GM23248 (cell line): ENCODE measurements at regions not wholly inside any gene's neighbourhood (a gene's known extent, or its start where the extent isn't known, plus 50 kb on each side); places are given as distances from the start of the nearest gene placed in this dataset.
A peak's percentile ranks its signal among the peaks of the same experiment; 100 is the strongest.
"Not testable (repeated sequence)": the region's sequence is repeated elsewhere in the genome, so short reads cannot be mapped to it uniquely, and the experiment has no call there.

Experiments used
- DNase-seq: peaks from one replicate; pipeline ENCODE4 v3.0.0-alpha.2; 2015
- H2AFZ ChIP-seq: fragments of 200-600 bp; sonication (generic); 2 replicates; pipeline ENCODE4 v1.6.1; 2016; ENCODE audit warnings: antibody characterized with exemption
- H3F3A ChIP-seq: fragments of 200-600 bp; sonication (generic); 2 replicates; pipeline ENCODE4 v1.6.1; 2016; ENCODE audit warnings: mild to moderate bottlenecking, antibody characterized with exemption, mixed run types; ENCODE audit not compliant: insufficient read depth
- H3K27ac ChIP-seq: fragments of 200-600 bp; sonication (generic); 2 replicates; pipeline ENCODE4 v1.5.1; 2016; ENCODE audit warnings: mild to moderate bottlenecking
- H3K27me3 ChIP-seq: fragments of 200-600 bp; sonication (generic); replicated peaks from 2 replicates; pipeline ENCODE4 v1.6.1; 2016; ENCODE audit warnings: mild to moderate bottlenecking; ENCODE audit not compliant: insufficient read depth
- H3K36me3 ChIP-seq: fragments of 200-600 bp; sonication (generic); 2 replicates; pipeline ENCODE4 v1.6.1; 2016; ENCODE audit warnings: low read depth, mild to moderate bottlenecking
- H3K4me1 ChIP-seq: fragments of 200-600 bp; sonication (generic); 2 replicates; pipeline ENCODE4 v1.6.1; 2016; ENCODE audit warnings: mild to moderate bottlenecking; ENCODE audit not compliant: insufficient read depth
- H3K4me2 ChIP-seq: fragments of 200-600 bp; sonication (generic); one replicate; pipeline ENCODE4 v1.6.1; 2016; ENCODE audit warnings: mild to moderate bottlenecking; ENCODE audit not compliant: unreplicated experiment
- H3K4me3 ChIP-seq: fragments of 200-600 bp; sonication (generic); 2 replicates; pipeline ENCODE4 v1.5.1; 2016; ENCODE audit warnings: mild to moderate bottlenecking
- H3K79me2 ChIP-seq: fragments of 200-600 bp; sonication (generic); 2 replicates; pipeline ENCODE4 v1.6.1; 2016; ENCODE audit warnings: mild to moderate bottlenecking; ENCODE audit not compliant: insufficient read depth
- H3K9ac ChIP-seq: fragments of 200-600 bp; sonication (generic); 2 replicates; pipeline ENCODE4 v1.6.1; 2016; ENCODE audit warnings: mild to moderate bottlenecking
- H3K9me2 ChIP-seq: fragments of 200-600 bp; sonication (generic); 2 replicates; pipeline ENCODE4 v1.6.1; 2016; ENCODE audit warnings: mixed run types, mild to moderate bottlenecking, moderate library complexity; ENCODE audit not compliant: insufficient read depth
- H3K9me3 ChIP-seq: fragments of 200-600 bp; sonication (generic); one replicate; pipeline ENCODE4 v1.6.1; 2017; ENCODE audit warnings: low read depth
- H4K20me1 ChIP-seq: fragments of 200-600 bp; sonication (generic); 2 replicates; pipeline ENCODE4 v1.6.0; 2016; ENCODE audit not compliant: insufficient read depth
- EZH2 ChIP-seq: fragments of 200-600 bp; sonication (generic); IDR thresholded peaks from 2 replicates; pipeline ENCODE4 v1.6.1; 2018; ENCODE audit warnings: antibody characterized with exemption, mild to moderate bottlenecking; ENCODE audit not compliant: insufficient read depth, poor library complexity, severe bottlenecking
- EZH2phosphoT487 ChIP-seq: fragments of 200-600 bp; sonication (generic); IDR thresholded peaks from 2 replicates; pipeline ENCODE4 v1.6.1; 2018; ENCODE audit warnings: antibody characterized with exemption, moderate library complexity, mild to moderate bottlenecking, low read depth; ENCODE audit not compliant: insufficient read depth
- WGBS, 2 experiments: methylation state at CpG; one replicate each; pipeline ENCODE4 v1.1.6; 2015 to 2017; ENCODE audit warnings: low lambda C conversion rate in 2 of 2, low coverage in 1 of 2; ENCODE audit errors: missing lambda C conversion rate in 2 of 2; 5-methylcytosine and 5-hydroxymethylcytosine counted together
- in situ Hi-C: fragments of 300-500 bp; cut with MboI; formaldehyde crosslinking; loops from 2 replicates; pipeline ENCODE4 v1.15.0; 2020

DNA sequence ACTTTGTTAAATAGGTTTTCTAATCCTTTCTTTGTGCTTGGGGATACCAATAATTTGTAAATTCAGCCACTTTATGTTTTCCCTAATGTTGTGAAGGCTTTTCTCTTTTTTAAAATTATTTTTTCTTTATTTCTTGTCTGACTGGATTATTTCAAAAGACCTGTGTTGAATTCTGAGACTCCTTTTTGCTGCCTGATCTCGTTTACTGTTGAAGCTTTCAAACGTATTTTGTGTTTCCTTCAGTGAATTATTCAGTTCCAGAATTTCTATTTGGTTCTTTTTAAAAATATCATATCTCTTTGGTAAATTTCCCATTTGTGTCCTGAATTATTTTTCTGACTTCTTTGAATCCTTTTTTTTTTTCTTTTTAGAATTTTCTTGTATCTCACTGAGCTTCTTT lies 241.6 kb downstream of the LRIG3 start:
- H3K9me2 ChIP-seq, result no peaks in the 10 kb centered on the region
- no peaks in the 10 kb centered on the region for H3K9me3 ChIP-seq
- no peak overlapping the region for H3K4me3 ChIP-seq
- H3K4me1 ChIP-seq, result no peaks in the 10 kb centered on the region
- no peak for DNase-seq
- WGBS, 2 experiments, result 67 to 68% methylated on average over 2 of the region's 2 CpGs
- in situ Hi-C loops, result no loop called here
- no peaks in the 10 kb centered on the region for H3K79me2 ChIP-seq
- H3F3A ChIP-seq, result no peaks in the 10 kb centered on the region
- no peak overlapping the region for H2AFZ ChIP-seq
- no peak overlapping the region for H3K27ac ChIP-seq
- no peaks in the 10 kb centered on the region for H4K20me1 ChIP-seq
- H3K27me3 ChIP-seq, result no peaks in the 10 kb centered on the region
- no peaks in the 10 kb centered on the region for H3K36me3 ChIP-seq
- no peak overlapping the region for H3K9ac ChIP-seq
- TF ChIP-seq EZH2 (no peak), EZH2phosphoT487 (no peak)
- no peak overlapping the region for H3K4me2 ChIP-seq

DNA sequence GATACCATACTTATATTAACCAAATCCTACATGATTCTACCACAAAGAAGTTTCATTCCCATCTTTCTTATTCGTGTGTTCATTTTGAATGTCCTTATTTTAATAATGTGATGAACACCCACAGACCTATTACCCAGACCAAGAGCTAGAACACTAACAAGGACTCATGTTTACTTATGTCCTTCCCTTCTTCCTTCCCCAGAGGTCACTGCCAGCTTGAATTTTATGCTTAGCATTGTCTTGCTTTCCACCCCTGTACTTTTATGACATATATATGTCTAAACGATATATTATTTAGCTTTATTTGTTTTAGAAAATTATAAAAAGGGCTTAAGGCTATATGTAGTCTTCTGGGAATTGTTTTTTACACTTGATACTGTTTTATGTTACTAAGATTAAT lies 238.6 kb downstream of the LRIG3 start:
- in situ Hi-C loops, result no loop called here
- Histone ChIP-seq H3K36me3 (no peaks in the 10 kb centered on the region), H3K4me3 (no peak overlapping the region), H2AFZ (no peak overlapping the region), H3K9ac (no peak overlapping the region), H3K27me3 (no peaks in the 10 kb centered on the region), H3K79me2 (no peaks in the 10 kb centered on the region), H4K20me1 (no peaks in the 10 kb centered on the region), H3K9me3 (no peaks in the 10 kb centered on the region), H3K4me2 (no peak overlapping the region), H3K4me1 (no peaks in the 10 kb centered on the region), H3K9me2 (no peaks in the 10 kb centered on the region), H3K27ac (no peak overlapping the region), H3F3A (no peaks in the 10 kb centered on the region)
- DNase-seq, result no peak
- WGBS, 2 experiments, result 53 to 54% methylated on average over 2 of the region's 2 CpGs
- TF ChIP-seq EZH2phosphoT487, result no peak
- TF ChIP-seq EZH2, result no peak

DNA sequence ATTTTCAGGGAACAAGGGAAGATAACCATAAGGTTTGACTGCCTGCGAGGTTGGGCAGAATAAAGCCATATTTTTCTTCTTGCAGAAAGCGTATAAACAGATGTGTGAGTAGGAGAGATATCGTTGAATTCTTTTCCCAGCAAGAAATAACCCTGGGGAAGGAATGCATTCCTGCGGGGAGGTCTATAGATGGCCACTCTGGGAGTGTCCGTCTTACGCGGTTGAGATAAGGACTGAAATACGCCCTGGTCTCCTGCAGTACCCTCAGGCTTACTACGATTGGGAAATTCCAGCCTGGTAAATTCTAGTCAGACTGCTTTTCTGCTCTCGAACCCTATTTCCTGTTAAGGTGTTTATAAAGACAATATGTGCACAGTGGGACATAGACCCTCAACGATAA lies 225.0 kb downstream of the LRIG3 start:
- no peak for DNase-seq
- Histone ChIP-seq H3K9me3 (no peaks in the 10 kb centered on the region), H3K9me2 (no peaks in the 10 kb centered on the region), H3K27me3 (no peaks in the 10 kb centered on the region), H3K27ac (no peak overlapping the region), H3K36me3 (no peaks in the 10 kb centered on the region), H4K20me1 (no peaks in the 10 kb centered on the region), H3F3A (no peaks in the 10 kb centered on the region), H3K79me2 (no peaks in the 10 kb centered on the region), H2AFZ (no peak overlapping the region), H3K4me3 (no peak overlapping the region), H3K4me2 (no peak overlapping the region), H3K4me1 (no peaks in the 10 kb centered on the region), H3K9ac (no peak overlapping the region)
- TF ChIP-seq EZH2 (no peak), EZH2phosphoT487 (no peak)
- 80 to 84% methylated on average over 11 of the region's 11 CpGs for WGBS, 2 experiments
- in situ Hi-C loops, result no loop called here

DNA sequence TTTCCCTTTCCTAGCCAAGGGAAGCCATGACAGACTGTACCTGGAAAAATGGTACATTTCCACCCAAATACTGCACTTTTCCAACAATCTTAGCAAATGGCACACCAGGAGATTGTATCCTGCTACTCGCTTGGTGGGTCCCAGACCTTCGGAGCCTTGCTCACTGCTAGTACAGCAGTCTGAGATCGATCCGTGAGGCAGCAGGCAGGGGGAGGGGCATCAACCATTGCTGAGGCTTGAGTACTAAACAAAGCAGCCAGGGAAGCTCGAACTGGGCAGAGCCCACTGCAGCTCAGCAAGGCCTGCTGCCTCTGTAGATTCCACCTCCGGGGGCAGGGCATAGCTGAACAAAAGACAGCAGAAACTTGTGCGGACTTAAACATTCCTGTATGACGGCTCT lies 218.8 kb downstream of the LRIG3 start:
- 67 to 77% methylated on average over 7 to 8 of the region's 8 CpGs for WGBS, 2 experiments
- Histone ChIP-seq H2AFZ (no peak overlapping the region), H3K27me3 (no peaks in the 10 kb centered on the region), H3K4me2 (no peak overlapping the region), H3K9me2 (no peaks in the 10 kb centered on the region), H3K9me3 (no peaks in the 10 kb centered on the region), H3K9ac (no peak overlapping the region), H3K4me3 (no peak overlapping the region), H3K36me3 (no peaks in the 10 kb centered on the region), H3K27ac (no peak overlapping the region), H3K79me2 (no peaks in the 10 kb centered on the region), H3F3A (no peaks in the 10 kb centered on the region), H3K4me1 (0 out of 2 replicates have a peak, but pooled peaks cover 3% of the 10 kb centered on the region), H4K20me1 (no peaks in the 10 kb centered on the region)
- DNase-seq, result no peak
- no peak for TF ChIP-seq EZH2
- TF ChIP-seq EZH2phosphoT487, result no peak
- in situ Hi-C loops, result no loop called here

DNA sequence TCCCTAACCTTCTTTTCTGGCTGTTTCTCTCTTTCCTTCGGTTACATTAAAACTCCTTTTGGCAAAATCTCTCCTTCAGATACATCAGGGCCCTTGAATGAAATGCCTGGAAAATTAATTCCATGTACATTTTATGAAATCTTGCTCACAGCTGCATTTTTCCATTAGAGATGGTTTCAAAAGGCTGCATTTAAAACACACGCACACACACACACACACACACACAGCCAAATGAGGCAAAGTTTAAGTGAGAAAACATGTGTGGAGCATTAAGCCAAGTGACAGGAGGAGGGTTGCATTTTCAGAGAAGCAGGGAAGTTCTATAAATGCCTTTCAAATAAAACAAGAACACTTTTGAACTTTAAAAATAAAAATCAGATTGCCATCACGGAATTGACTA lies 216.4 kb downstream of the LRIG3 start:
- in situ Hi-C loops, result no loop called here
- H3K27me3 ChIP-seq, result no peaks in the 10 kb centered on the region
- H3F3A ChIP-seq, result no peaks in the 10 kb centered on the region
- no peaks in the 10 kb centered on the region for H4K20me1 ChIP-seq
- TF ChIP-seq EZH2phosphoT487 (no peak), EZH2 (no peak)
- H2AFZ ChIP-seq, result peak overlapping the region; percentile 29; the same call in 1 of the 2 replicates
- H3K9ac ChIP-seq, result no peak overlapping the region
- 18 to 23% methylated on average over 3 of the region's 3 CpGs for WGBS, 2 experiments
- no peaks in the 10 kb centered on the region for H3K79me2 ChIP-seq
- no peaks in the 10 kb centered on the region for H3K9me3 ChIP-seq
- H3K27ac ChIP-seq, result no peak overlapping the region
- peak; percentile 14 for DNase-seq
- H3K4me1 ChIP-seq, result 0 out of 2 replicates have a peak, but pooled peaks cover 3% of the 10 kb centered on the region
- no peaks in the 10 kb centered on the region for H3K9me2 ChIP-seq
- H3K36me3 ChIP-seq, result no peaks in the 10 kb centered on the region
- no peak overlapping the region for H3K4me2 ChIP-seq
- H3K4me3 ChIP-seq, result no peak overlapping the region

DNA sequence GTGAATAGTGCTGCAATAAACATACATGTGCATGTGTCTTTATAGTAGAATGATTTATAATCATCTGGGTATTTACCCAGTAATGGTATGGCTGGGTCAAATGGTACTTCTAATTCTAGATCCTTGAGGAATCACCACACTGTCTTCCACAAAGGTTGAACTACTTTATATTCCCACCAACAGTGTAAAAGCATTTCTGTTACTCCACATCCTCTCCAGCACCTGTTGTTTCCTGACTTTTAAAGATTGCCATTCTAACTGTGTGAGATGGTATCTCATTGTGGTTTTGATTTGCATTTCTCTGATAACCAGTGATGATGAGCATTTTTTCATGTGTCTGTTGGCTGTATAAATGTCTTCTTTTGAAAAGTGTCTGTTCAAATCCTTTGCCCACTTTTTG lies 215.5 kb downstream of the LRIG3 start:
- H4K20me1 ChIP-seq, H3K79me2 ChIP-seq, in situ Hi-C loops, DNase-seq, H3K27me3 ChIP-seq, H3K36me3 ChIP-seq, H2AFZ ChIP-seq, H3K27ac ChIP-seq, H3K4me1 ChIP-seq, H3F3A ChIP-seq, H3K9me2 ChIP-seq, H3K9ac ChIP-seq, H3K4me3 ChIP-seq, H3K9me3 ChIP-seq, H3K4me2 ChIP-seq: not testable (repeated sequence)
